H1 (cell line): ENCODE measurements at regions not wholly inside any gene's neighbourhood (a gene's known extent, or its start where the extent isn't known, plus 50 kb on each side); places are given as distances from the start of the nearest gene placed in this dataset.

Experiments
- CTCF ChIA-PET: fragments of 300-600 bp; sonication (Branson Sonifier 250); formaldehyde crosslinking; loops from one replicate; lab custom pipeline; 2021; ENCODE audit not compliant: partially characterized antibody; lab: Charles Lee
- POLR2A ChIA-PET: fragments of 300-600 bp; sonication (Branson Sonifier 250); formaldehyde crosslinking; loops from one replicate; lab custom pipeline; 2021; ENCODE audit warnings: inconsistent platforms; ENCODE audit not compliant: partially characterized antibody; lab: Charles Lee
- DNase-seq, 2 experiments: peaks; one replicate each; pipeline versions ENCODE4 v3.0.0 to v3.0.0-alpha.2; 2010 to 2022; ENCODE audit warnings: low spot score in 2 of 2, low read depth in 1 of 2, mixed read lengths in 1 of 2
- FAIRE-seq: peaks from 2 replicates; lab custom pipeline; 2011; peaks lifted over from hg19 to GRCh38; lab: Jason Lieb, UNC
- H2AFZ ChIP-seq: 2 replicates; pipeline ENCODE4 v1.8.1; 2012; ENCODE audit warnings: low read length, inconsistent platforms
- H2AK5ac ChIP-seq: 2 replicates; pipeline ENCODE4 v1.6.1; 2013; ENCODE audit warnings: low read depth, low read length
- H2BK120ac ChIP-seq: replicated peaks from 2 replicates; pipeline ENCODE3; 2013; ENCODE audit warnings: low read depth, low read length, inconsistent platforms
- H2BK12ac ChIP-seq: 2 replicates; pipeline ENCODE4 v1.6.1; 2013; ENCODE audit warnings: low read depth, low read length
- H2BK15ac ChIP-seq: 2 replicates; pipeline ENCODE4 v1.6.1; 2013; ENCODE audit warnings: low read length
- H2BK20ac ChIP-seq: 2 replicates; pipeline ENCODE4 v1.6.1; 2013; ENCODE audit warnings: low read length
- H2BK5ac ChIP-seq: 2 replicates; pipeline ENCODE4 v1.6.1; 2013; ENCODE audit warnings: low read depth, low read length
- H3K14ac ChIP-seq: 2 replicates; pipeline ENCODE4 v1.6.1; 2013; ENCODE audit warnings: inconsistent platforms; ENCODE audit not compliant: insufficient read length
- H3K18ac ChIP-seq: 2 replicates; pipeline ENCODE4 v1.6.1; 2013; ENCODE audit warnings: low read length; ENCODE audit errors: extremely low read depth
- H3K23ac ChIP-seq: 2 replicates; pipeline ENCODE4 v1.6.1; 2013; ENCODE audit warnings: inconsistent platforms; ENCODE audit not compliant: insufficient read length
- H3K23me2 ChIP-seq: 2 replicates; pipeline ENCODE4 v1.6.1; 2013; ENCODE audit warnings: low read depth, low read length
- H3K27ac ChIP-seq: 2 replicates; pipeline ENCODE4 v1.6.1; 2011; ENCODE audit warnings: low read depth, low read length, inconsistent platforms
- H3K27me3 ChIP-seq, 4 experiments: replicated peaks in 1 of 4; 1 replicate in 1 of 4; 2 replicates in 3 of 4; pipeline versions ENCODE4 v1.6.1 to v1.8.1; 2011 to 2013; ENCODE audit warnings: low read length in 3 of 4, mild to moderate bottlenecking in 3 of 4, inconsistent platforms in 2 of 4, mixed read lengths in 2 of 4, moderate library complexity in 1 of 4; ENCODE audit not compliant: control insufficient read depth in 3 of 4, insufficient read depth in 3 of 4; ENCODE audit errors: extremely low read depth in 1 of 4
- H3K36me3 ChIP-seq, 4 experiments: 2 replicates each; pipeline versions ENCODE4 v1.6.1 to v1.8.1; 2011 to 2013; ENCODE audit warnings: mild to moderate bottlenecking in 4 of 4, low read length in 3 of 4, moderate library complexity in 2 of 4, control low read depth in 1 of 4, inconsistent platforms in 1 of 4; ENCODE audit not compliant: insufficient read depth in 4 of 4, control insufficient read depth in 2 of 4
- H3K4ac ChIP-seq: replicated peaks from 2 replicates; pipeline ENCODE3; 2013; ENCODE audit warnings: low read length, low read depth, mixed read lengths, inconsistent platforms; ENCODE audit not compliant: insufficient read length
- H3K4me1 ChIP-seq, 4 experiments: replicated peaks in 1 of 4; 1 replicate in 1 of 4; 2 replicates in 3 of 4; pipeline versions ENCODE4 v1.6.1 to v1.8.1; 2011 to 2013; ENCODE audit warnings: low read length in 3 of 4, inconsistent platforms in 2 of 4, mixed read lengths in 1 of 4; ENCODE audit not compliant: insufficient read depth in 4 of 4, control insufficient read depth in 3 of 4
- H3K4me2 ChIP-seq, 2 experiments: 2 replicates each; pipeline versions ENCODE4 v1.6.1 to v1.8.1; 2011 to 2013; ENCODE audit warnings: low read depth in 2 of 2, low read length in 2 of 2, control low read depth in 1 of 2, inconsistent platforms in 1 of 2, mild to moderate bottlenecking in 1 of 2; ENCODE audit not compliant: insufficient read depth in 1 of 2
- H3K4me3 ChIP-seq, 4 experiments: fragments of 200-600, 300-600 bp in 1 of 4; sonication (generic), shearing (Covaris generic), sonication (Bioruptor Twin) in 1 of 4; 2 replicates each; pipeline versions ENCODE4 v1.5.1 to v1.8.1; 2011 to 2016; ENCODE audit warnings: low read length in 4 of 4, low read depth in 3 of 4, control low read depth in 2 of 4, inconsistent platforms in 2 of 4, mild to moderate bottlenecking in 2 of 4, mixed read lengths in 1 of 4, moderate library complexity in 1 of 4; ENCODE audit not compliant: insufficient read depth in 2 of 4; ENCODE audit errors: extremely low read depth in 1 of 4
- H3K56ac ChIP-seq: replicated peaks from 2 replicates; pipeline ENCODE3; 2013; ENCODE audit warnings: low read depth, mild to moderate bottlenecking, mixed read lengths, low read length, inconsistent platforms; ENCODE audit not compliant: insufficient read length
- H3K79me1 ChIP-seq: 2 replicates; pipeline ENCODE4 v1.6.1; 2013; ENCODE audit warnings: low read depth, low read length, control low read depth
- H3K79me2 ChIP-seq, 2 experiments: 2 replicates each; pipeline versions ENCODE4 v1.6.1 to v1.8.1; 2012 to 2013; ENCODE audit warnings: low read length in 2 of 2, mild to moderate bottlenecking in 2 of 2, inconsistent platforms in 1 of 2; ENCODE audit not compliant: insufficient read depth in 2 of 2, control insufficient read depth in 1 of 2
- H3K9ac ChIP-seq, 4 experiments: replicated peaks in 1 of 4; 1 replicate in 1 of 4; 2 replicates in 3 of 4; pipeline versions ENCODE4 v1.6.1 to v1.8.1; 2011 to 2013; ENCODE audit warnings: low read depth in 3 of 4, low read length in 3 of 4, control low read depth in 2 of 4, mild to moderate bottlenecking in 2 of 4, moderate library complexity in 2 of 4, inconsistent platforms in 1 of 4; ENCODE audit errors: extremely low read depth in 1 of 4
- H3K9me3 ChIP-seq, 2 experiments: 2 replicates each; pipeline versions ENCODE4 v1.6.1 to v1.8.1; 2012 to 2013; ENCODE audit warnings: mild to moderate bottlenecking in 2 of 2, moderate library complexity in 2 of 2, control low read depth in 1 of 2, inconsistent platforms in 1 of 2, low read depth in 1 of 2, low read length in 1 of 2, mixed read lengths in 1 of 2; ENCODE audit not compliant: insufficient read depth in 2 of 2
- H4K20me1 ChIP-seq, 2 experiments: replicated peaks in 1 of 2; 2 replicates each; pipeline versions ENCODE3 to v1.8.1; 2011 to 2013; ENCODE audit warnings: inconsistent platforms in 2 of 2, low read length in 2 of 2, mild to moderate bottlenecking in 1 of 2; ENCODE audit not compliant: insufficient read depth in 2 of 2, control insufficient read depth in 1 of 2
- H4K5ac ChIP-seq: 2 replicates; pipeline ENCODE4 v1.6.1; 2013; ENCODE audit warnings: low read length, low read depth, mixed read lengths, inconsistent platforms; ENCODE audit not compliant: insufficient read length
- H4K8ac ChIP-seq: 2 replicates; pipeline ENCODE4 v1.8.0; 2013; ENCODE audit warnings: mild to moderate bottlenecking, moderate library complexity, low read length, inconsistent platforms; ENCODE audit not compliant: insufficient read depth; ENCODE audit errors: extremely low read depth
- H4K91ac ChIP-seq: replicated peaks from 2 replicates; pipeline ENCODE3; 2013; ENCODE audit warnings: low read length, mixed read lengths, inconsistent platforms; ENCODE audit not compliant: insufficient read length
- ASH2L ChIP-seq: fragments of 200-600, 300-600 bp; sonication (generic); IDR thresholded peaks from one replicate; pipeline ENCODE4 v1.7.1; 2017; ENCODE audit warnings: low read length
- BRCA1 ChIP-seq: IDR thresholded peaks from 2 replicates; pipeline ENCODE4 v1.6.1; 2012; ENCODE audit warnings: low read depth, low read length, improper control_type of control experiment
- CTBP2 ChIP-seq: IDR thresholded peaks from 2 replicates; pipeline ENCODE4 v1.7.0; 2011; ENCODE audit warnings: borderline replicate concordance, mild to moderate bottlenecking, moderate library complexity, mixed read lengths, low read length; ENCODE audit not compliant: insufficient read depth, insufficient read length
- EGR1 ChIP-seq: IDR thresholded peaks from 2 replicates; pipeline ENCODE4 v1.6.1; 2011; ENCODE audit warnings: low read depth, low read length, borderline replicate concordance
- FOSL1 ChIP-seq: IDR thresholded peaks from 2 replicates; pipeline ENCODE4 v1.6.1; 2011; ENCODE audit warnings: mild to moderate bottlenecking, low read depth, low read length, moderate library complexity; ENCODE audit not compliant: insufficient read depth
- HDAC2 ChIP-seq, 2 experiments: fragments of 300-600 bp in 1 of 2; sonication (generic) in 1 of 2; IDR thresholded peaks; 2 replicates each; pipeline ENCODE4 v1.6.1; 2011 to 2012; ENCODE audit warnings: low read depth in 2 of 2, low read length in 2 of 2, mild to moderate bottlenecking in 2 of 2, moderate library complexity in 2 of 2, borderline replicate concordance in 1 of 2, inconsistent platforms in 1 of 2
- KDM5A ChIP-seq: fragments of 200-600 bp; IDR thresholded peaks from 2 replicates; pipeline ENCODE4 v1.7.1; 2012; ENCODE audit warnings: mild to moderate bottlenecking, low read length, inconsistent platforms, mixed read lengths
- PHF8 ChIP-seq: fragments of 200-600 bp; sonication (generic); conservative IDR thresholded peaks from 2 replicates; pipeline ENCODE4 v1.7.1; 2012; ENCODE audit warnings: low read depth, mild to moderate bottlenecking, inconsistent platforms, low read length, moderate library complexity
- POLR2AphosphoS5 ChIP-seq: IDR thresholded peaks from 2 replicates; pipeline ENCODE4 v1.6.1; 2011; ENCODE audit warnings: low read depth, low read length
- RBBP5 ChIP-seq: IDR thresholded peaks from 2 replicates; pipeline ENCODE4 v1.7.1; 2012; ENCODE audit warnings: low read depth, mild to moderate bottlenecking, inconsistent platforms, low read length, moderate library complexity, borderline replicate concordance
- RNF2 ChIP-seq: fragments of 200-900, 300-1000 bp; sonication (generic); IDR thresholded peaks from 2 replicates; pipeline ENCODE4 v1.7.1; 2016; ENCODE audit warnings: borderline replicate concordance, low read depth, mild to moderate bottlenecking, antibody characterized with exemption, low read length; ENCODE audit not compliant: poor library complexity, severe bottlenecking; ENCODE audit errors: missing control alignments
- SP1 ChIP-seq: IDR thresholded peaks from 2 replicates; pipeline ENCODE4 v1.6.1; 2011; ENCODE audit warnings: low read depth, low read length
- TBP ChIP-seq: IDR thresholded peaks from 2 replicates; pipeline ENCODE4 v1.6.1; 2011; ENCODE audit warnings: low read depth, low read length, improper control_type of control experiment
- WGBS, 2 experiments: shearing (Covaris generic) in 1 of 2; methylation state at CpG; one replicate each; pipeline versions ENCODE4 v1.1.6 to v1.1.7; 2013 to 2015; ENCODE audit warnings: low lambda C conversion rate in 2 of 2, mixed read lengths in 2 of 2, inconsistent platforms in 1 of 2, low coverage in 1 of 2, missing lambda C conversion rate in 1 of 2; ENCODE audit not compliant: insufficient replicate concordance in 2 of 2, insufficient coverage in 1 of 2, insufficient read length in 1 of 2; ENCODE audit errors: extremely low coverage in 1 of 2, missing lambda C conversion rate in 1 of 2; 5-methylcytosine and 5-hydroxymethylcytosine counted together

DNA sequence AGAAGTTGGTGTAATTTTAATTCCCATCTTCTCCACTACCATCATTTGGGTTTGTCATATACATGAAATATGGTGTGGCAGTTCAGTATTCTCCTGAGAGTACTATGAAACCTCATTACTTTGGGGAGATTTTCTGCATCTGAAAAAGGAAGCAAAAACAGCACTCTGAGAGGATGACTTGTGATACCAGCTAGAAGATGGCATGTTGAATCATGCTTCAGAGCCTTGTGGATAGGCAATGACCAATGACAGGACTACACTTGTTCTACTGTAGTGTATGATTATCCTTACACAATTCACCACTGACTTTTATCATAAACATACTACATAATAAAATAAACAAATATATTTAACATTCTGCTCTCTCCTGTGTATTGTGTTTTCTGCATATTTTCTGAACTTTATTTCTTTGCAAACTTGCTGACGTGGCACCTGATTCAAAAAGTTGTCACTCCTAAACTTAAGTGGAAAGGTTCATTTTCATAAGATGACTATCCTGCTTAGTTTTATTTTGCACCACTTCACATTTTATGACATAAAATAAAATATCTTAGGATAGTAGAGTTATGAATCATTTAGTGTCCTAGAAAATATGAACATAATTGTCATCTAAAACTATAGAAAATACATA lies 991.3 kb downstream of the FSTL5 start:
- H3K36me3 ChIP-seq: no peaks in the 10 kb centered on the region
- no peak overlapping the region for H2AK5ac ChIP-seq
- no peak for FAIRE-seq
- H3K79me1 ChIP-seq: no peaks in the 10 kb centered on the region
- no peak overlapping the region for H3K9ac ChIP-seq
- H3K4me3 ChIP-seq: no peak overlapping the region
- H3K79me2 ChIP-seq: no peaks in the 10 kb centered on the region
- H2BK120ac ChIP-seq: no peak overlapping the region
- H3K27ac ChIP-seq: no peak overlapping the region
- H2BK12ac ChIP-seq: no peak overlapping the region
- 95% methylated on average over 1 of the region's 1 CpG; no CpG with 5 or more reads in 1 of the 2 experiments for WGBS, 2 experiments
- no peak for TF ChIP-seq SP1
- TF ChIP-seq EGR1: no peak
- no peak for TF ChIP-seq RBBP5
- TF ChIP-seq POLR2AphosphoS5: no peak
- TF ChIP-seq BRCA1: no peak
- no peak for TF ChIP-seq HDAC2 (IDR thresholded peaks at IDR 0.05; ENCODE audit: borderline replicate concordance in 1 of 2, low read depth in 2 of 2, low read length in 2 of 2)
- TF ChIP-seq FOSL1: no peak
- no peak for TF ChIP-seq ASH2L
- TF ChIP-seq PHF8: no peak
- TF ChIP-seq RNF2: no peak
- no peak for TF ChIP-seq KDM5A
- no peak for TF ChIP-seq CTBP2
- TF ChIP-seq TBP: no peak
- no peak overlapping the region for H4K5ac ChIP-seq
- no peak overlapping the region for H3K18ac ChIP-seq
- H2BK20ac ChIP-seq: no peak overlapping the region
- ChIA-PET CTCF (no interaction called here), POLR2A (no interaction called here)
- no peak overlapping the region for H4K91ac ChIP-seq
- no peak overlapping the region for H3K56ac ChIP-seq
- no peak overlapping the region for H3K4me2 ChIP-seq
- H2BK5ac ChIP-seq: no peak overlapping the region
- H3K23me2 ChIP-seq: no peaks in the 10 kb centered on the region
- no peaks in the 10 kb centered on the region for H3K9me3 ChIP-seq
- H2AFZ ChIP-seq: no peak overlapping the region
- no peaks in the 10 kb centered on the region for H4K20me1 ChIP-seq
- no peak overlapping the region for H3K23ac ChIP-seq
- H3K4me1 ChIP-seq: peaks cover 0 to 3% (median 0%) of the 10 kb centered on the region in 4 experiments; a peak in 2 of 7 replicates
- no peak overlapping the region for H3K14ac ChIP-seq
- H4K8ac ChIP-seq: no peak overlapping the region
- DNase-seq: no peak
- no peak overlapping the region for H2BK15ac ChIP-seq
- no peak overlapping the region for H3K4ac ChIP-seq
- H3K27me3 ChIP-seq: no peaks in the 10 kb centered on the region
